ENCODE measurements at regions not wholly inside any gene's neighbourhood (a gene's known extent, or its start where the extent isn't known, plus 50 kb on each side); places are given as distances from the start of the nearest gene placed in this dataset.

GRCh38 chr14:65877624-65878023 lies 465.1 kb downstream of the FUT8 start:
- DNase-seq (ENCODE audit: low spot score), result no peak

GRCh38 chr14:65878586-65878985 lies 466.1 kb downstream of the FUT8 start:
- no peak for DNase-seq (ENCODE audit: low spot score)

DNA sequence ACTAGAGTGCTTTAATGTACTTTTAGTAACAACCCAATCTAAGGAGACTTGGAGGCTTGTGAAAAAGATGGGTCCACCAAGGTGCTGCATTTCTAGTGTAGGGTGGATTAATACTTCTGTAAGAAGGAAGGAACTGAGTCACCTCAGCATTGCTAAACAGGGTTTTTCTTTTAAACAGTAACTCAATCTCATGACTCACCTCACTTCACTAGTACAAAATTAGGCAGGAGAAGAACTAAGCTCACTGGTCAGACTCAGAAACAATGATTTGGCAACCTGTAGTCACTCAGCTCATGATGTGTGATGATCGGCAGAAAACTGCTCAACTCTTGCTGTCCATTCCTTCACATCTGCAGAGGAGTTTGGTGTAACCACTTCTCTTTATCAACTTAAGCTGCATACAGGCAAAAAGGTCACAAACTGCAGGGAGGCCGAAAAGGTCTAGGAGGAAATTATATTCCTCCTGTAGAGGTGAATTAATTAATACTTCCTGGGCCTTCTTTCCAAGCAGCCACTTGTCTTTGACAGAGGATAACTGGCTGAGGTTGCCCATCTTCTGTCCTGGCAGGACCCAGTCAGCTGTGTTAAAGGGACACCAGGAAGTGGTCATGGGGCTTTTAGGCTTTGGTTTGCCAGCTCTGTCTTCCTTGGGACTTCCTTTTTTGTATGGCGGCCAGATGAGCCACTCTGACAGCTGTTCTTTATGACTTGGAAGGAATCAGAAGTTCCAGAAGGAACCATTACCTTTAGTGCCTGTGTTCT lies 466.9 kb downstream of the FUT8 start:
- DNase-seq (ENCODE audit: low spot score), result no peak

- no peak for DNase-seq (ENCODE audit: low spot score)
Observed at GRCh38 chr14:65880507-65880906, 468.0 kb downstream of the FUT8 start.

DNA sequence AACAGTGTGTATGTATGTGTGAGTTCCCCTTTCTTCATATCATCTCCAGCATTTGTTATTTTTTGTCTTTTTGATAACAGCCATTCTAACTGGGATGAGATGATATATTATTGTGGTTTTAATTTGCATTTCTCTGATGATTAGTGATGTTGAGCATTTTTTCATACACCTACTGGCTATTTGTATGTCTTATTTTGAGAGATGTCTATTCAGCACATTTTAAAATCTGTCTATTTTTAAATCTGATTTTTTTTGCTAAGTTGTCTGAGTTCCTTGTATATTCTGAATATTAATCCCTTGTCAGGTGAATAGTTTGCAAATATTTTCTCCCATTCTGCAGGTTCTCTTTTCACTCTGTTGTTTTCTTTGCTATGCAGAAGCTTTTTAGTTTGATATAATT lies 469.1 kb downstream of the FUT8 start:
- DNase-seq (ENCODE audit: low spot score), result no peak

GRCh38 chr14:65888677-65889076 lies 476.1 kb downstream of the FUT8 start:
- DNase-seq (ENCODE audit: low spot score), result no peak

DNA sequence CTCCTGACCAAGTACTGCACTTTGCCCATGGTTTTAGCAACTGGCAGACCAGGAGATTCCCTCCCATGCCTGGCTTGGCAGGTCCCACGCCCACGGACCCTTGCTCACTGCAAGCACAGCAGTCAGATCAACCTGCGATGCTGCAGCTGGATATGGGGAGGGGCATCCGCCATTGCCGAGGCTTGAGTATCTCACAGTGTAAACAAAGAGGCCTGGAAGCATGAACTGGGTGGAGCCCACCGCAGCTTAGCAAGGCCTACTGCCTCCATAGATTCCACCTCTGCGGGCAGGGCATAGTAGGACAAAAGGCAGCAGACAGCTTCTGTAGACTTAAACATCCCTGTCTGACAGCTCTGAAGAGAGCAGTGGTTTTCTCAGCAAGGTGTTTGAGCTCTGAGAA lies 479.8 kb downstream of the FUT8 start:
- DNase-seq (ENCODE audit: low spot score), result no peak

- no peak for DNase-seq (ENCODE audit: low spot score)
Observed at GRCh38 chr14:65900164-65900563, 487.6 kb downstream of the FUT8 start.

- no peak for DNase-seq (ENCODE audit: low spot score)
Observed at GRCh38 chr14:65901595-65901994, 489.1 kb downstream of the FUT8 start.

GRCh38 chr14:65904988-65905387 lies 492.5 kb downstream of the FUT8 start:
- DNase-seq (ENCODE audit: low spot score), result no peak

GRCh38 chr14:65906344-65906743 lies 493.8 kb downstream of the FUT8 start:
- no peak for DNase-seq (ENCODE audit: low spot score)

GRCh38 chr14:65906948-65907347 lies 494.4 kb downstream of the FUT8 start:
- DNase-seq (ENCODE audit: low spot score), result no peak

GRCh38 chr14:65910108-65910786 lies 497.7 kb downstream of the FUT8 start:
- DNase-seq (ENCODE audit: low spot score), result no peak

DNA sequence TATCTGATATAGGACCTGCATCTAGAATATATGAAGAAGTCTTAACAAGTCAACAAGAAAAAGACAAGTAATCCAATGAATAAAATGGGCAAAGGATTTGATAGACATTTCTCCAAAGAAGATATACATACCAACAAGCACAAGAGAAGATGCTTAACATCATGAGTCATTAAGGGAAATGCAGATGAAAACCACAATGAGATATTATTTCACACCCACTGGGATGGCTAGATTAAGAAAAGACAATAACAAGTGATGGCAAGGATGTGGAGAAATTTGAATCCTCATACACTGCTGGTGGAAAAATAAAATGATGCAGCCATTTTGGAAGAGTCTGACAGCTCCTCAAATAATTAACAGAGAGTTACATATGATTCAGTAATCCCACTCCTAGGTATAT lies 502.6 kb downstream of the FUT8 start:
- no peak for DNase-seq (ENCODE audit: low spot score)

- no peak for DNase-seq (ENCODE audit: low spot score)
Observed at GRCh38 chr14:65916055-65916454, 503.5 kb downstream of the FUT8 start.

GRCh38 chr14:65920996-65921395 lies 508.5 kb downstream of the FUT8 start:
- no peak for DNase-seq (ENCODE audit: low spot score)

DNA sequence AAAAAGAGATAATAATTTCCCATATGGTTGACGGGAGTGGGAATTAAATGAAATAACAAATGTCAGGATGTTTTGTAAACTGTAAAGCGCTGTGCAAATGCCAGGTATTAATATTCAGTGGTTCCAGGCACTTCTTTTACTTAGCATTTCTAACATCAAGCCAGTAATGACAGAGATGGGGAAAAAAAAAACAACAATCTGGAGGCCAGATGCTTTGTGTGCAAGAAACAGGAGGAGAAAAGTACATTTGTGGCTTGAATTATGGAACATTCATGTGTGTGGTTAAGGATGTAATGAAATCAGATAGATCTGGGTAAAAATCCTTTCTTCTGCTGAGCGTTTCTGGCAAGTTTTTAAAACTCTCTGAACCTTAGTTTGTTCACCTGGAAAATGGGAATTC lies 509.6 kb downstream of the FUT8 start:
- no peak for DNase-seq (ENCODE audit: low spot score)

DNA sequence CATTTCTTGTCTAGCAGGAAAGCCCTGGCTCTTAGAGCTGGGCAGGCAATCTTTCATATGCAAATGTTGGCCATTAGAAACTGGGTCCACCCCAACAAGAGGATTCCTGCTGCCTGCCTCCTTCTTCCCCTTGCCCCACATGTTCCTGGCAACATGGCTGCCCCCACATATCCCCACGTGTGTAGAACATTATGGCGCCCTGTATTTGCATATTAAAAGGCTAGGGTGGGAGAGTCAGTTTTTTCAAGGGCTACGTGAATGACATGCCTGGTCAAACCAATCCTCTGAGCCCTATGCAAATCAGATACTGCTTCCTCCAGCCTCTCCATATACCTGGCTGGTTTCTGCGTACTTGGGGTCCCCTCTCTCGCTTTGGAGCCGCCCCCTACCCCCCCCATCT lies 514.0 kb downstream of the FUT8 start:
- DNase-seq (ENCODE audit: low spot score), result peak; percentile 1

- no peak for DNase-seq (ENCODE audit: low spot score)
Observed at GRCh38 chr14:65926935-65927700, 514.6 kb downstream of the FUT8 start.

GRCh38 chr14:65927931-65928356 lies 515.4 kb downstream of the FUT8 start:
- DNase-seq (ENCODE audit: low spot score), result no peak

DNA sequence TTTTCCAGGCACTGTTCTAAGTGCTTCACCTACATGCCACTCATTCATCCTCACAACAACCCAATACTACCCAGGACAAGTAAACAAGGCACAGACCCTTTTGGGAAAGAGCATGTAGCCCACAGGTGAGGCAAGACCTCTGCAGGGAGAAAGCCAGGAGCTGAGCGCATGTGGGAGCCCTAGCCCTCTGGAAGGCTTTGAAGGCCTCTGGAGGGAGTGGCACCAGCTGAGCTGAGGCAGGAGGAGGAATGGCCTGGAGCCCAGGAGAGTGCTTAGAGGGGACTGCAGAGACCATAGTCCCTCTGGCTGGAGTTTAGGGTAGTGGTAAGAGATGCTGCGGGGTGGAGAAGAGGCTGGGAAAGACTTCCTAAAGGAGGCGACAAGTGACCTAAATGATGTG lies 516.5 kb downstream of the FUT8 start:
- DNase-seq (ENCODE audit: low spot score), result no peak

GRCh38 chr14:65933400-65934069 lies 521.0 kb downstream of the FUT8 start:
- no peak for DNase-seq (ENCODE audit: low spot score)

GRCh38 chr14:65934070-65934435 lies 521.5 kb downstream of the FUT8 start:
- no peak for DNase-seq (ENCODE audit: low spot score)

Data from NAMALWA (cell line).